Lower leg skin (tissue), 4 donors: ENCODE measurements at regions not wholly inside any gene's neighbourhood (a gene's known extent, or its start where the extent isn't known, plus 50 kb on each side); places are given as distances from the start of the nearest gene placed in this dataset.

Source experiments
- DNase-seq, 2 donors: peaks; one replicate each; pipeline ENCODE4 v3.0.0-alpha.2; 2019; ENCODE audit warnings: low spot score in 2 of 2
- H3K4me3 ChIP-seq: fragments of 200-600 bp; sonication (generic); 2 replicates; pipeline ENCODE4 v1.5.1; 2017; ENCODE audit warnings: mild to moderate bottlenecking, low read depth; ENCODE audit not compliant: poor library complexity, severe bottlenecking
- CTCF ChIP-seq, 3 donors: fragments of 450-650 bp; IDR thresholded peaks; one replicate each; pipeline ENCODE4 v1.5.1; 2016; ENCODE audit warnings: antibody characterized with exemption in 3 of 3, mild to moderate bottlenecking in 3 of 3, moderate library complexity in 2 of 3
- POLR2A ChIP-seq, 2 donors: fragments of 450-650 bp; IDR thresholded peaks; one replicate each; pipeline ENCODE4 v1.6.1; 2016 to 2017; ENCODE audit warnings: antibody characterized with exemption in 2 of 2, mild to moderate bottlenecking in 1 of 2, moderate library complexity in 1 of 2
- WGBS, 2 donors: methylation state at CpG; one replicate each; pipeline ENCODE4 v1.1.5; 2018; 5-methylcytosine and 5-hydroxymethylcytosine counted together
- intact Hi-C: fragments of 100-400 bp; cut with DNase I; formaldehyde crosslinking; loops from one replicate; pipeline ENCODE4 v1.15.0; 2023; ENCODE audit warnings: low total_unique reads

DNA sequence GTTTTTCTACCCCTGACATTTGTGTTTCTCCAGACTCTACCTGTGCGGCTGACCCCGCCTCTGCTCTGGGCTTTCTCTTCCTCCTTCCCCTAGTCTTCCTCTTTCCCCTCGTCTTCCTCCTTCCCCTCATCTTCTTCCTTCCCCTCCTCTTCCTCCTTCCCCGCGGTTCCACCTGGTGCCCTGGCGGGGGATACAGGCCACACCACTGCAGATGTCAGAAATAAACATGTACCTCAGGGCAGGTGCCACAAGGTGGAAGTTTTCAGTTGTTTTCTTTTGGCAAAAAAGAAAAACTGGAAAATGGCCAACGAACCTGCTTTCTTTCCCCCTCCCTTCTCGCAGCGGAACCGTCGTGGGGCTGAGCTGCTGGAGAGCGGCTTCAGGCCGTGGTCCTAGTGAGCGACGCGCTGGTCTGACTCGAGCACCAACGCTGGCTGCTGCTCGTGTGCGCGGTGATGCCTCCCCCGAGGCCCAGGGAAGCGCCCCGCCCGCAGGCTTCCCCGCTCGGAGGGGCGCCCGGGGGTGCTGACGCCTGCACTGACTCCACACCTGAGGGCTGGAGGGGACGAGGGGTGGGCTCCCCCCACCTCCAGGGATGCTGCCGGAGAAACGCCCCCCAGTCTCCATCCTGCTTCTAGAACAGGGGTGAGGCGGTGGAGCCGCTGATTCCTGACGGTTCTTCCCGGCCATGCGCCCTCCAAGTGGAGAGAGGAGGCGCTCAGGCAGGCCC is 83.7 kb upstream of the ZNF516 start:
- TF ChIP-seq CTCF (IDR thresholded peaks at IDR 0.05) (no peak), POLR2A (IDR thresholded peaks at IDR 0.05) (no peak)
- 19 to 33% methylated on average over 31 to 36 of the region's 39 CpGs for WGBS, 2 donors
- intact Hi-C loops = no loop called here
- no peak for DNase-seq
- no peak overlapping the region for H3K4me3 ChIP-seq

- WGBS, 2 donors = 81 to 86% methylated on average over 3 to 4 of the region's 4 CpGs
- no peak overlapping the region for H3K4me3 ChIP-seq
- no peak for TF ChIP-seq CTCF (IDR thresholded peaks at IDR 0.05)
- no peak for TF ChIP-seq POLR2A (IDR thresholded peaks at IDR 0.05)
- intact Hi-C loops = no loop called here
- DNase-seq = no peak
Measured at GRCh38 chr18:76573325-76574025, 78.4 kb upstream of the ZNF516 start.

GRCh38 chr18:76572518-76573247 is 77.6 kb upstream of the ZNF516 start:
- H3K4me3 ChIP-seq = no peak overlapping the region
- intact Hi-C loops = no loop called here
- 81 to 89% methylated on average over 11 to 12 of the region's 12 CpGs for WGBS, 2 donors
- TF ChIP-seq POLR2A (IDR thresholded peaks at IDR 0.05) (no peak), CTCF (IDR thresholded peaks at IDR 0.05) (no peak)
- no peak for DNase-seq

DNA sequence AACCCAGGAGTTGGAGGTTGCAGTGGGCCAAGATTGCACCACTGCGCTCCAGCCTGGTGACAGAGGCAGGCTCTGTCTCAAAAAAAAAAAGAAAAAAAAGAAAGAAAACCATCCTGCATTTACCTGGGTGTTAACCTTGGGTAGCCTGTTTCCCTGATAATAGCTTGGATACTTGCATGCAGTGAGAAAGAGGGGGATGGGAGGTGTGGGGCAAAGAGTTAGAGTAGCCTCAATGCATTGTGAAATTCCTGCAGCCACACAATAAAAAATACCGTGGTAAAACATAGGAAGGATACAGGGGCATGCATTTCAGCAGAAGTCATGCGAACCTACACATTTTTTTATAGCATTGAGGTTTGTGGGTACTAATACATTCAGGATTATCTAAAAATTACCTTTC is 76.6 kb upstream of the ZNF516 start:
- DNase-seq = no peak
- TF ChIP-seq CTCF (IDR thresholded peaks at IDR 0.05) (no peak), POLR2A (IDR thresholded peaks at IDR 0.05) (no peak)
- H3K4me3 ChIP-seq = no peak overlapping the region
- intact Hi-C loops = no loop called here
- WGBS, 2 donors = 83 to 87% methylated on average over 3 of the region's 3 CpGs

- WGBS, 2 donors = 95 to 99% methylated on average over 3 of the region's 3 CpGs
- intact Hi-C loops = no loop called here
- no peak overlapping the region for H3K4me3 ChIP-seq
- TF ChIP-seq POLR2A (IDR thresholded peaks at IDR 0.05) (no peak), CTCF (IDR thresholded peaks at IDR 0.05) (no peak)
- DNase-seq = no peak
Measured at GRCh38 chr18:76570856-76571255, 75.8 kb upstream of the ZNF516 start.
